Gastroesophageal sphincter (tissue), 4 donors: ENCODE measurements at regions not wholly inside any gene's neighbourhood (a gene's known extent, or its start where the extent isn't known, plus 50 kb on each side); places are given as distances from the start of the nearest gene placed in this dataset.

Experiments
- ATAC-seq: fragments of 150-250 bp; one replicate; pipeline ENCODE4 v1.9.1; 2016; ENCODE audit warnings: mild to moderate bottlenecking, moderate library complexity
- H3K27ac ChIP-seq, 4 donors: fragments of 200-600 bp; sonication (generic) in 3 of 4; 1 replicate in 3 of 4; 2 replicates in 1 of 4; pipeline ENCODE4 v1.5.1; 2016 to 2019
- H3K27me3 ChIP-seq: fragments of 200-600 bp; sonication (generic); one replicate; pipeline ENCODE4 v1.5.1; 2019
- H3K36me3 ChIP-seq, 2 donors: fragments of 200-600 bp; sonication (generic); one replicate each; pipeline ENCODE4 v1.5.1; 2019; ENCODE audit warnings: control low read depth in 1 of 2
- H3K4me1 ChIP-seq, 3 donors: fragments of 200-600 bp; sonication (generic); 1 replicate in 2 of 3; 2 replicates in 1 of 3; pipeline ENCODE4 v1.5.1; 2016 to 2019; ENCODE audit warnings: control low read depth in 2 of 3
- H3K4me3 ChIP-seq, 2 donors: fragments of 200-600 bp; sonication (generic); one replicate each; pipeline ENCODE4 v1.5.1; 2019; ENCODE audit warnings: mild to moderate bottlenecking in 1 of 2, moderate library complexity in 1 of 2
- H3K9me3 ChIP-seq, 3 donors: fragments of 200-600 bp; sonication (generic); one replicate each; pipeline ENCODE4 v1.5.1; 2017 to 2019; ENCODE audit warnings: control low read depth in 2 of 3
- EP300 ChIP-seq: sonication (generic); formaldehyde crosslinking; IDR thresholded peaks from one replicate; pipeline ENCODE4 v1.6.1; 2017; ENCODE audit warnings: antibody characterized with exemption, mild to moderate bottlenecking
- POLR2A ChIP-seq, 2 donors: fragments of 450-650 bp; IDR thresholded peaks; one replicate each; pipeline ENCODE4 v1.6.1; 2017; ENCODE audit warnings: antibody characterized with exemption in 2 of 2, mild to moderate bottlenecking in 2 of 2, moderate library complexity in 1 of 2
- POLR2AphosphoS5 ChIP-seq: sonication (generic); formaldehyde crosslinking; IDR thresholded peaks from one replicate; pipeline ENCODE4 v1.6.1; 2017; ENCODE audit warnings: antibody characterized with exemption
- WGBS, 2 donors: methylation state at CpG; one replicate each; pipeline ENCODE4 v1.1.5; 2018; ENCODE audit warnings: low coverage in 1 of 2; 5-methylcytosine and 5-hydroxymethylcytosine counted together
- TF ChIP-seq, protein P1 (sequence below), 4 experiments: fragments of 200-600 bp in 2 of 4; fragments of 450-650 bp in 2 of 4; sonication (generic) in 1 of 4; IDR thresholded peaks; one replicate each; pipeline ENCODE4 v1.5.1; 2017 to 2019; ENCODE audit warnings: antibody characterized with exemption in 4 of 4, mild to moderate bottlenecking in 2 of 4, moderate library complexity in 2 of 4

- no peaks in the 10 kb centered on the region for H3K9me3 ChIP-seq
- no peaks in the 10 kb centered on the region for H3K36me3 ChIP-seq
- H3K4me1 ChIP-seq = peaks cover 0 to 10% (median 0%) of the 10 kb centered on the region in 3 donors
- no peak for ATAC-seq
- H3K27ac ChIP-seq = no peak overlapping the region
- WGBS, 2 donors = 88 to 100% methylated on average over 2 to 3 of the region's 3 CpGs
- H3K4me3 ChIP-seq = no peak overlapping the region
- H3K27me3 ChIP-seq = peaks cover 50% of the 10 kb centered on the region
- TF ChIP-seq POLR2AphosphoS5 (no peak), POLR2A (IDR thresholded peaks at IDR 0.05) (no peak), EP300 (no peak)
- TF ChIP-seq, protein P1, sequence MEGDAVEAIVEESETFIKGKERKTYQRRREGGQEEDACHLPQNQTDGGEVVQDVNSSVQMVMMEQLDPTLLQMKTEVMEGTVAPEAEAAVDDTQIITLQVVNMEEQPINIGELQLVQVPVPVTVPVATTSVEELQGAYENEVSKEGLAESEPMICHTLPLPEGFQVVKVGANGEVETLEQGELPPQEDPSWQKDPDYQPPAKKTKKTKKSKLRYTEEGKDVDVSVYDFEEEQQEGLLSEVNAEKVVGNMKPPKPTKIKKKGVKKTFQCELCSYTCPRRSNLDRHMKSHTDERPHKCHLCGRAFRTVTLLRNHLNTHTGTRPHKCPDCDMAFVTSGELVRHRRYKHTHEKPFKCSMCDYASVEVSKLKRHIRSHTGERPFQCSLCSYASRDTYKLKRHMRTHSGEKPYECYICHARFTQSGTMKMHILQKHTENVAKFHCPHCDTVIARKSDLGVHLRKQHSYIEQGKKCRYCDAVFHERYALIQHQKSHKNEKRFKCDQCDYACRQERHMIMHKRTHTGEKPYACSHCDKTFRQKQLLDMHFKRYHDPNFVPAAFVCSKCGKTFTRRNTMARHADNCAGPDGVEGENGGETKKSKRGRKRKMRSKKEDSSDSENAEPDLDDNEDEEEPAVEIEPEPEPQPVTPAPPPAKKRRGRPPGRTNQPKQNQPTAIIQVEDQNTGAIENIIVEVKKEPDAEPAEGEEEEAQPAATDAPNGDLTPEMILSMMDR (IDR thresholded peaks at IDR 0.05) = no peak
Measured at GRCh38 chr20:57111028-57111373, 155.4 kb downstream of the BMP7 start.

- no peaks in the 10 kb centered on the region for H3K36me3 ChIP-seq
- 65% methylated on average over 2 of the region's 8 CpGs; no CpG with 5 or more reads in 1 of the 2 donors for WGBS, 2 donors
- TF ChIP-seq EP300 = no peak
- no peak for TF ChIP-seq POLR2A (IDR thresholded peaks at IDR 0.05)
- TF ChIP-seq, protein P1 (IDR thresholded peaks at IDR 0.05) = no peak
- no peak overlapping the region for H3K4me3 ChIP-seq
- no peak overlapping the region for H3K27ac ChIP-seq
- ATAC-seq = no peak
- peaks cover 0 to 10% (median 0%) of the 10 kb centered on the region in 3 donors for H3K4me1 ChIP-seq
- no peaks in the 10 kb centered on the region for H3K9me3 ChIP-seq
- H3K27me3 ChIP-seq = peaks cover 36% of the 10 kb centered on the region
Measured at GRCh38 chr20:57112448-57112847, 154.0 kb downstream of the BMP7 start.

GRCh38 chr20:57114290-57115005 is 152.0 kb downstream of the BMP7 start:
- Histone ChIP-seq H3K27ac (no peak overlapping the region), H3K27me3 (peaks cover 22% of the 10 kb centered on the region), H3K4me1 (peaks cover 0 to under 1% (median 0%) of the 10 kb centered on the region in 3 donors), H3K36me3 (no peaks in the 10 kb centered on the region), H3K4me3 (no peak overlapping the region), H3K9me3 (no peaks in the 10 kb centered on the region)
- no peak for TF ChIP-seq EP300
- TF ChIP-seq POLR2A (IDR thresholded peaks at IDR 0.05) = no peak
- no peak for TF ChIP-seq POLR2AphosphoS5
- TF ChIP-seq, protein P1 (IDR thresholded peaks at IDR 0.05) = no peak
- WGBS, 2 donors = 73 to 90% methylated on average over 1 to 2 of the region's 8 CpGs
- ATAC-seq = no peak

DNA sequence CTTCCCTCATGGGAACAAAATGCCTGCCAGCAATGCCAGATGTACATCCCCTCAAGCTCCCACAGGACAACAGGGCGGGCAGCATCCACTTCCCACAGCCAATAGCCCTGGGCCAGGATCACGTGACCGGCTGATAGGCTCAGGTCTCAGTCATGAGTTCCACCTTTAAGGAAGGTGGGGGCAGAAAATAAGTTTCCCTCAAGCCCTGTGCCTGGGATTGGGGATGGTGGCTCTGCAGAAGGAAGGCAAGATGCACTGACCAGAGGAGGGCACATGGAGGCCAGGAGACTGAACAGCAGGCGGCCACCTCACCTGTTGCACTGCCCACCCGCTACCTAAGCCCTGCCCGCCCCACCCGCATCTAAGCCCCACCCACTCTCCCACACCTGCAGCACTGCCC is 149.1 kb downstream of the BMP7 start:
- Histone ChIP-seq H3K36me3 (no peaks in the 10 kb centered on the region), H3K4me3 (no peak overlapping the region), H3K4me1 (no peaks in the 10 kb centered on the region), H3K27ac (no peak overlapping the region), H3K9me3 (peaks cover 0 to 4% (median 0%) of the 10 kb centered on the region in 3 donors), H3K27me3 (peaks cover 16% of the 10 kb centered on the region)
- 80% methylated on average over 1 of the region's 7 CpGs; no CpG with 5 or more reads in 1 of the 2 donors for WGBS, 2 donors
- no peak for ATAC-seq
- TF ChIP-seq POLR2A (IDR thresholded peaks at IDR 0.05) (no peak), EP300 (no peak), POLR2AphosphoS5 (no peak)
- TF ChIP-seq, protein P1 (IDR thresholded peaks at IDR 0.05) = no peak

GRCh38 chr20:57118107-57118769 is 148.2 kb downstream of the BMP7 start:
- Histone ChIP-seq H3K4me3 (no peak overlapping the region), H3K36me3 (no peaks in the 10 kb centered on the region), H3K27me3 (peaks cover 16% of the 10 kb centered on the region), H3K9me3 (peaks cover 0 to 4% (median 0%) of the 10 kb centered on the region in 3 donors), H3K27ac (no peak overlapping the region), H3K4me1 (no peaks in the 10 kb centered on the region)
- 80% methylated on average over 1 of the region's 21 CpGs; no CpG with 5 or more reads in 1 of the 2 donors for WGBS, 2 donors
- ATAC-seq = no peak
- no peak for TF ChIP-seq POLR2AphosphoS5
- TF ChIP-seq, protein P1 (IDR thresholded peaks at IDR 0.05) = no peak
- TF ChIP-seq EP300 = no peak
- TF ChIP-seq POLR2A (IDR thresholded peaks at IDR 0.05) = no peak
